ENCODE measurements at regions not wholly inside any gene's neighbourhood (a gene's known extent, or its start where the extent isn't known, plus 50 kb on each side); places are given as distances from the start of the nearest gene placed in this dataset. TPM values are rescaled to one million over a fixed set of nuclear protein-coding genes. Genes with fewer than 3 reads are reported as not detected.

DNA sequence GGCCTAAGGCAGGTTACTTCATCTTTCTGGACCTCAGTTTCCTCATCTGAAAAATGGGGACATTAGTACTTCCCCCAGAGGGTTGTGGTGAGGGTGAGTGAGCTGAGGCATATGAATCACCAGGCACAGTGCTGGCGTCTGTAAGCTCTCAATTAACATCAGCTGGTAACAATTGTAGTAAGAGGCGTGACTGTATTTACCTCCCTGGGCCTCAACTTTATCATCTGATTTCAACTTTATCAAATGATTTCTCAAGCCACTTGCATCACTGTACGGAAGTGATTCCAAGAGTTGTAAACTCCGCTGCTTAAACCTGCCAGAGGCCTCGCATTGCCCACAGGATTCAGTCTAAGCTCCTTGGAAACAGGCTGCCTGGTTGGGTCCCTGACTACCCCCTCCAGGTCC is 53.6 kb upstream of the PKDCC start:
- Histone ChIP-seq H3K4me3 (no peak overlapping the region), H3K9me3 (ENCODE audit: low read depth) (no peaks in the 10 kb centered on the region), H3F3A (ENCODE audit: low read depth) (peaks cover 6% of the 10 kb centered on the region), H3K36me3 (no peaks in the 10 kb centered on the region), H3K9ac (no peak overlapping the region), H4K20me1 (ENCODE audit: low read depth) (no peaks in the 10 kb centered on the region), H3K27ac (no peak overlapping the region), H3K27me3 (no peaks in the 10 kb centered on the region), H3K79me2 (ENCODE audit: low read depth) (no peaks in the 10 kb centered on the region), H2AFZ (replicated peaks) (no peak overlapping the region), H3K4me1 (peaks cover 33% of the 10 kb centered on the region), H3K4me2 (no peak overlapping the region)
- peaks cover 59% of the 10 kb centered on the region for H3K4me1 Mint-ChIP-seq
- TF ChIP-seq EZH2phosphoT487 (IDR thresholded peaks at IDR 0.05) = no peak
- TF ChIP-seq EZH2 (IDR thresholded peaks at IDR 0.05) = no peak
- TF ChIP-seq, protein P1, sequence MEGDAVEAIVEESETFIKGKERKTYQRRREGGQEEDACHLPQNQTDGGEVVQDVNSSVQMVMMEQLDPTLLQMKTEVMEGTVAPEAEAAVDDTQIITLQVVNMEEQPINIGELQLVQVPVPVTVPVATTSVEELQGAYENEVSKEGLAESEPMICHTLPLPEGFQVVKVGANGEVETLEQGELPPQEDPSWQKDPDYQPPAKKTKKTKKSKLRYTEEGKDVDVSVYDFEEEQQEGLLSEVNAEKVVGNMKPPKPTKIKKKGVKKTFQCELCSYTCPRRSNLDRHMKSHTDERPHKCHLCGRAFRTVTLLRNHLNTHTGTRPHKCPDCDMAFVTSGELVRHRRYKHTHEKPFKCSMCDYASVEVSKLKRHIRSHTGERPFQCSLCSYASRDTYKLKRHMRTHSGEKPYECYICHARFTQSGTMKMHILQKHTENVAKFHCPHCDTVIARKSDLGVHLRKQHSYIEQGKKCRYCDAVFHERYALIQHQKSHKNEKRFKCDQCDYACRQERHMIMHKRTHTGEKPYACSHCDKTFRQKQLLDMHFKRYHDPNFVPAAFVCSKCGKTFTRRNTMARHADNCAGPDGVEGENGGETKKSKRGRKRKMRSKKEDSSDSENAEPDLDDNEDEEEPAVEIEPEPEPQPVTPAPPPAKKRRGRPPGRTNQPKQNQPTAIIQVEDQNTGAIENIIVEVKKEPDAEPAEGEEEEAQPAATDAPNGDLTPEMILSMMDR (IDR thresholded peaks at IDR 0.05) = no peak
- no peak overlapping the region for H3K4me3 Mint-ChIP-seq
- no peaks in the 10 kb centered on the region for H3K36me3 Mint-ChIP-seq
- H3K27me3 Mint-ChIP-seq (ENCODE audit: insufficient read depth, low read depth) = peaks cover 15% of the 10 kb centered on the region
- no peak for DNase-seq (ENCODE audit: low spot score)
- H3K9me3 Mint-ChIP-seq = peaks cover 21% of the 10 kb centered on the region
- H3K27ac Mint-ChIP-seq = no peak overlapping the region

DNA sequence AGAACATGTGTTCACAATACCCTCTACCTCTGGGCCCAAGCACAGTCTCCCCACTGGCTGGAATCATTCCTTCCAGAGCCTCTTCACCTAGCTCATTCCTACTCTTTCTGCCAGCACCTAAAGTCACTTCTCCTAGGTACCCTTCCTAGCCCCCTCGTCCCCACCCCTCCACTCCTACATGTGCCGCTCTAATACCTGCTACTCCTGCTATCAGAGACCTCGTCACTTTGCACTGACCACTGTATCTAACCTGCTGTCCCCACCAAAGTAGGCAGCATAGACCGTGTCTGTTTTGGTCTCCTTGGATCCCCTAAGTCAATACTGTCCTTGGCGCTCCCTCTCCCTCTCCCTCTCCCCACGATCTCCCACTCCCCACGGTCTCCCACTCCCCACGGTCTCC is 53.2 kb upstream of the PKDCC start:
- Histone ChIP-seq H3K36me3 (no peaks in the 10 kb centered on the region), H3K4me2 (no peak overlapping the region), H3K4me1 (peaks cover 30% of the 10 kb centered on the region), H3K9me3 (ENCODE audit: low read depth) (no peaks in the 10 kb centered on the region), H3K4me3 (no peak overlapping the region), H3K27me3 (no peaks in the 10 kb centered on the region), H3K27ac (no peak overlapping the region), H4K20me1 (ENCODE audit: low read depth) (no peaks in the 10 kb centered on the region), H3K9ac (no peak overlapping the region), H3K79me2 (ENCODE audit: low read depth) (no peaks in the 10 kb centered on the region), H3F3A (ENCODE audit: low read depth) (peaks cover 6% of the 10 kb centered on the region), H2AFZ (replicated peaks) (no peak overlapping the region)
- peaks cover 55% of the 10 kb centered on the region for H3K4me1 Mint-ChIP-seq
- H3K36me3 Mint-ChIP-seq = no peaks in the 10 kb centered on the region
- DNase-seq (ENCODE audit: low spot score) = no peak
- no peak overlapping the region for H3K27ac Mint-ChIP-seq
- TF ChIP-seq, protein P1 (IDR thresholded peaks at IDR 0.05) = no peak
- no peak for TF ChIP-seq EZH2 (IDR thresholded peaks at IDR 0.05)
- TF ChIP-seq EZH2phosphoT487 (IDR thresholded peaks at IDR 0.05) = no peak
- H3K4me3 Mint-ChIP-seq = no peak overlapping the region
- H3K9me3 Mint-ChIP-seq = peaks cover 21% of the 10 kb centered on the region
- peaks cover 15% of the 10 kb centered on the region for H3K27me3 Mint-ChIP-seq (ENCODE audit: insufficient read depth, low read depth)

DNA sequence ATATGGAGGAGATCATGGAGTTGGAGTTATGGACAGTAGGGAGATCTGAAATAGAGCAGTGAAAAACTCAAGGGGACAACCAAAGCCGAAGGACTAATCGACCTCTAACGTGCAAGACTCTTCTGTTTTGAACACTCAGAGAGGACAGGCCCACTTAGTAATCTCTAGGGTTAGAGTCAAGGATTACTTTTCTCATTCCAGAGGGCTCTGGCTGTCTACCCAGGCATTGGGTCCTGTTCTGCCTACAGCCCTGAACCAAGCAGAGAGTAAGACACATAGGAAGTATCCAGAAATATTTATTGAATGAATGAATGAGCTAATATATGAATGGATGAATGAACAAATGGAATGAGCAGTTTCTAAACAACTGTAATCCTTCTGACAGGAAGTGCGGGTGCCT is 50.3 kb upstream of the PKDCC start:
- no peak overlapping the region for H3K4me3 ChIP-seq
- H3K27me3 ChIP-seq = no peaks in the 10 kb centered on the region
- peaks cover 19% of the 10 kb centered on the region for H3K27me3 Mint-ChIP-seq (ENCODE audit: insufficient read depth, low read depth)
- peaks cover 6% of the 10 kb centered on the region for H3F3A ChIP-seq (ENCODE audit: low read depth)
- no peak overlapping the region for H2AFZ ChIP-seq (replicated peaks)
- no peak overlapping the region for H3K9ac ChIP-seq
- no peak overlapping the region for H3K4me2 ChIP-seq
- H3K4me1 ChIP-seq = peaks cover 22% of the 10 kb centered on the region
- no peak overlapping the region for H3K27ac Mint-ChIP-seq
- no peaks in the 10 kb centered on the region for H4K20me1 ChIP-seq (ENCODE audit: low read depth)
- TF ChIP-seq EZH2phosphoT487 (IDR thresholded peaks at IDR 0.05) = no peak
- TF ChIP-seq EZH2 (IDR thresholded peaks at IDR 0.05) = no peak
- TF ChIP-seq, protein P1 (IDR thresholded peaks at IDR 0.05) = no peak
- H3K79me2 ChIP-seq (ENCODE audit: low read depth) = no peaks in the 10 kb centered on the region
- peaks cover 33% of the 10 kb centered on the region for H3K4me1 Mint-ChIP-seq
- no peak overlapping the region for H3K27ac ChIP-seq
- no peak for DNase-seq (ENCODE audit: low spot score)
- H3K9me3 ChIP-seq (ENCODE audit: low read depth) = no peaks in the 10 kb centered on the region
- peaks cover 26% of the 10 kb centered on the region for H3K9me3 Mint-ChIP-seq
- H3K36me3 ChIP-seq = no peaks in the 10 kb centered on the region
- H3K4me3 Mint-ChIP-seq = no peak overlapping the region
- H3K36me3 Mint-ChIP-seq = no peaks in the 10 kb centered on the region

Small RNA genes lying in the stretch of these regions (small RNA-seq; reads per million reads assigned to genes)
- gene RF00019 (not detected), gene RNU4-63P (not detected)

All from neural progenitor cell (in vitro differentiated cells).